DMS 273 treated with DMSO at 0.1 percent for 48 hours (cell line): ENCODE measurements at regions not wholly inside any gene's neighbourhood (a gene's known extent, or its start where the extent isn't known, plus 50 kb on each side); places are given as distances from the start of the nearest gene placed in this dataset.

Source experiments
- DNase-seq: peaks from one replicate; lab custom pipeline; 2025; lab: John Stamatoyannopoulos, UW

DNA sequence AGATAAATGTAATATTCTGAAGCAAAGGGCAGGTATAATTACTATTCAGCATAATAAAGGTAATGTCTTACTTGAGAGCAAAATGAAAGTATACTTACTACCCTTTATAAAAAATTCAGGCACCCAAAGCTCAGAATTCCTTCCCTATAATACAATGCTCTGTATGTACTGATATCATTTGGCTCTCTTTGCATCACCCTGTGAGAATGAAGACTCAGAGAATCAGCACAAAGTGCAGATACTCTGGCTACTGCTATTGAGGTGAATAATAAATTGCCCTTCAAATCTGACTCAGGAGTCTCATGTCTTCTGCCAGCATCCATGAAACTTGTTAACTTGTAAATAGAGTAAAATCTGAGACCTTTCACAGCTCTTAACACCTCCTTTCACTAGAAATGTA lies 108.5 kb upstream of the KCTD3 start:
- DNase-seq, result no peak

DNA sequence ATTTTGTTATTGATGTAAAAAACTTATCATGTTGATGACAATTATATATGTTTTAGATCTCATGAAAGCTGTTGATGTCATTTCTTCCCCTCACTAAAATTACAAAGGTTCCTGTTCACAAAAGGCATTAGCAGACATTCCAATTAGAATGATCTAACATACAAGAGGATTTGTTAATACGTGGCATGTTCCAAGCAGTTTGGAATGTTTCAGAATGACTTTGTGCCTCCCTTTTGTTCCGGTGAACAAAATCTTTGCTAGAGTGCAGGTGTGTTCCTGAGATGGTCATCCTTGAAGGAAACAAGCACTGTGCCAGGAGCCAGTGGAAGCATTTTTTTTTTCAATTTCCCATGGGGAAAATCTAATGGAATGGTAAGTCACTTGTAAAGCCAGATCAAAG lies 108.0 kb upstream of the KCTD3 start:
- no peak for DNase-seq

DNA sequence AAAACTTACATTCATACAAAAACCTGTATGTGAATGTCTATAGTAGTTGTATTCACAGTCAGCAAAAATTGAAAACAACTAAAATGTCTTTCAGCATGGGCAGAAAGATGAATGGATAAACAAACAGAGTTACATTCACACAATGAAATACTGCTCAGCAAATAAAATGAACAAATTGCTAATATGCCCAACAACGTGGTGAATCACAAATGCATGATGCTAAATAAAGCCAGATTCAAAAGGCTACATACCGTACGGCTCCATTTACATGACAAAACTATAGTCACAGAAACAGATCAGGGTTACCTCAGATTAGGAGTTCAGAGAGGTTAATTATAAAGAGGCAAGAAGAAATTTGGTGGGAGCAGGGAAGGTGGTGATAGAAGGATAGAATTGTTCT lies 100.7 kb upstream of the KCTD3 start:
- DNase-seq, result no peak

DNA sequence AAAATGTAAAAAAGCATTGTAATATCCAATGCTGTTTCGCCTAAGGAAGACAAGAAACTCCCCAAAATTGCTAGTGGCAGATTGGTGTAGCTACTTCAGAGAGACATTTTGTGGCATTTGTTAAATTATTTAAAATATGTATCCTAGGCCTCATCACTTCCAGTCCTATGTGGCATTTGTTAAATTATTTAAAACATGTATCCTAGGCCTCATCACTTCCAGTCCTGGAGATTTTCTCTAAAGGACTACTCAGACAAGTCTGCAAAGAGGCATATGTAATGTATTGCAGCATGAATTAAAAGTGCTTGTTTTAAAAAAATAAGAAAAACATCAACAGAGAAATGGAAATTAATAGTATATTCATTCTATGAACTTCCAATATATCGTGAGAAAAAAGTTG lies 95.6 kb upstream of the KCTD3 start:
- DNase-seq, result no peak

DNA sequence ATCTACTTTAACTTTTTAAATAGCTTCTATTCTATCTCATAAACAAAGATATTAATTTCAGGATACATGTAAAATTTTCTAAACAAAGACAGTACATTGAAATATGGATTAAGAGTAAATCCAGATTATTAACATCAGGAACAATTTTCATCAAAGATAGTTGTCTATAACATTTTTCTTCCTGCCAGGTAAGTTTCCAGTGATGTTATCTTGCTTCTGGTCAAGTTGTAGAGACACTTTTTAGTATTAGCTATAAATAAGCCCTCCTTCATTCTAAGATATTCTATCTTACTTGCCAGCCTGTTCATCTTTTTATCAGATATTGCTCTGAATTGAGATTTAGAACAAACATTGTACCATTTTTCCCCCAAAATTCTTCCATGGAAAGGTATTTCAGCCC lies 94.4 kb upstream of the KCTD3 start:
- DNase-seq, result no peak

DNA sequence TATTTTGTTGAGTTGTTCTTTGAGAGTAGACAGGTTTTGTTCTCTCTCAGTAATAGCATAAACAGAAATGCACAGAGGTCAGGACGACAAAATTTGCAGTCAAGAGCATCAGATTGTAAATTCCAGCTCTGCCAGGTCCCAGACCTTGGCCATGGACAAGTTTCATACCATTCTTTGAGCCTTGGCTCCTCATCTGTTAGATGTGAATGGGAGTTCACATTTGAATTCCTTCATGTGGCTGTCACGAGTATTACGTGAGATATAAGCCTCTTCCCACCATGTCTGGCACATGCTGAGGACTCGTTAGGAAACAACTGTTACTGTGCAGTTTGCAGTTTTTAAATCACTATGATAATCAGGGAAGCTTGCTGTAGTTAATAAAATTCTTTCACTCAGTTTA lies 93.2 kb upstream of the KCTD3 start:
- no peak for DNase-seq

DNA sequence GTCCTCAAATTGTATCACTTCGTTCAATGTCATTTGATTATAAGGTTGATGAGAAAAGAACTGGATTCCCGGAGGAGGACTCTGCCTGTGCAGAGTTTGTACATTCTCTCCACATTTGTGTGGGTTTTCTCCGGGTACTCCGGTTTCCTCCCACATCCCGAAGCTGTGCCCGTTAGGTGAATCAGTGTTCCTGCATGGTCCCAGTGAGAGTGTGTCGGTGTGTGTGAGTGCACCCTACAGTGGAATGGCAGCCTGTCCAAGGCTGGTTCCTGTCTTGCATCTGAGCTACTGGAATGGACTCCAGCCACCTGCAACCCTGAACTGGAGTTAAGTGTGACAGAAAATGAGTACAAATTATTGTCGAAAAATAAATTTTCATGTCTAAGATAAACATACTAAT lies 92.2 kb upstream of the KCTD3 start:
- DNase-seq, result no peak

DNA sequence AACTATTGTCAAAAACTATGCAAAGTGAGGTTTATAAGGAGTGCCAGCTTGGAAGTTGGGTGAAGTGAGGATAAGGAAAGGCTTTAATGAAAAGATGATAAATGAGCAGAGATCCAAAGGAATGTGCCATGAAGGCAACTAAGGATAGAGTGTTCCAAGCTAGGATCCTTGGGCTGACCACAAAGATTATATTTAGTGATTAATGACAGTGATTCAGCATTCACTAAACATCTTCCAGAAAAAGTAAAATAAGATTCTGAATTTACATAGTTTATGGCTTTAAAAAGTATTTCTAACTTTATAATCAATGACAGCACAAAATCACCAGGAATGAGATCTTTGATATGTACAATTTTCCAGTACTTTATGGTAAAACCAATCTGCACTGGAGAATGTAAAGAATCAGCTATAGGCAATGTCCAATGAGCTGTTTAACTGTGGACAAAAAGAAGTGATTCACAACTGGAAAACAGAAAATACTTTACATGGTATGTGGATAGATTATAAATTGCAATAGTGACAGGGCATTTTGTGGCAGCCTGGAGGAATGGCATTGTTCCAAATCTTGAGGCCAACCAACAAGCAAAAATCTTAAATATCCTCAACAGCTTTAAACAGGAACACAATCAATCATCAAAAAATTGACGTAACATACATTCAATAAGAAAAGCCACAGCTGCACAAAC lies 91.2 kb upstream of the KCTD3 start:
- DNase-seq, result no peak

DNA sequence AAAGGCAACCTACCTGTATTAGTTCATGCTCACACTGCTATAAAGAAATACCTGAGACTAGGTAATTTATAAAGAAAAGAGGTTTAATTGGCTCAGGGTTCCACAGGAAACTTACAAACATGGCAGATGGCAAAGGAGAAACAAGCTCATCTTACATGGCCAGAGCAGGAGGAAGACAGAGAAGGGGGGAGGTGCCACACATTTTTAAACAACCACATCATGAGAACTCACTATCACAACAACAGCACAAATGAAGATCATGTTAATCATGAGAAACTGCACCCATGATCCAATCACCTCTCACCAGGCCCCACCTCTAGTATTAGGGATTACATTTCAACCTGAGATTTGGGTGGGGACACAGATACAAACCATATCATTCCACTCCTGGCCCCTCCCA lies 90.6 kb upstream of the KCTD3 start:
- no peak for DNase-seq

DNA sequence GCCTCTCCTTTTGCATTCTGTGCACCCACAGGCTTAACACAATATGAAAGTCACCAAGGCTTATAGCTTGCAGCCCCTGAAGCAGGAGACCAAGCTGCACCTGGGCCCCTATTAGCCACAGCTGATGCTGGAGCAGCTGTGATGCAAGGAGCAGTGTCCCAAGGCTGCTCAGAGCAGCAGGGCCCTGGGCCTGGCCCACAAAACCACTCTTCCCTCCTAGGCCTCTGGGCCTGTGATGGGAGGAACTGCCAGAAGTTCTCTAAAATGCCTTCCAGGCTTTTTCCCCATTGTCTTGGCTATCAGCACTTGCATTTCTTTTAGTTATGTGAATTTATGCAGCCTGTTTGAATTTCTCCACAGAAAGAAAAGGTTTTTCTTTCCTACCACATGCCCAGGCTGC lies 89.5 kb upstream of the KCTD3 start:
- no peak for DNase-seq

DNA sequence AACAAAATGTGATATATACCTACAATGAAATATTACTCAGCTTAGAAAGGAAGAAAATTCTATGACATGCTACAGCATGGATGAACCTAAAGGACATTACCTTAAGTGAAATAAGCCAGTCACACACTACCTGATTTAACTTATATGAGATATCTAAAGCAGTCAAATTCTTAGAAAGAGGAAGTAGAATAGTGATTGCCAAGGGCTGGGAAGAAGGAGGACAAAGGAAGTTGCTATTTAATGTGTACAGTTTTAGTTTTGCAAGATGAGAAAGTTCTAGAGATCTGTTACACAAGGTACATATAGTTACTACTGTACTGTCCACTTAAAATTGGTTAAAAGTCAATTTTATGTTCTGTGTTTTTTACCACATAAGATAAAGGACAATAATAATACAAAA lies 87.5 kb upstream of the KCTD3 start:
- DNase-seq, result no peak

DNA sequence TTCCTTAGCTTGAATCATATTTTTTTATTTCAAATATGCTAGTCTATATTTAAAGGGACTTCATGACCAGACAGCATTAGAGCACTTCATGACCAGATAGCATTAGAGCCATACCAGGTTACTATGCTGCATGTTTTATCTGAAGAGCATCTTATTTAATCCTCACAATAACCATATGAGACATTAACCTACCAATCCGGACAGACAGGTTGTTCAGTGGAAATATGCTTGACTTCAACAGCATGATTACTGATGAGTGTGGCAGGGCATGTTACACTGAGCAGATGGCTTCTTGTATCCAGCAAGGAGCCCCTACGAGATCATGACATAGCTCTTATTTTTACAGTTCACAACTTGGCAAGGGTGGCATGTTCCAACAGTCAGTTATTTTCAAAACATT lies 85.0 kb upstream of the KCTD3 start:
- no peak for DNase-seq

DNA sequence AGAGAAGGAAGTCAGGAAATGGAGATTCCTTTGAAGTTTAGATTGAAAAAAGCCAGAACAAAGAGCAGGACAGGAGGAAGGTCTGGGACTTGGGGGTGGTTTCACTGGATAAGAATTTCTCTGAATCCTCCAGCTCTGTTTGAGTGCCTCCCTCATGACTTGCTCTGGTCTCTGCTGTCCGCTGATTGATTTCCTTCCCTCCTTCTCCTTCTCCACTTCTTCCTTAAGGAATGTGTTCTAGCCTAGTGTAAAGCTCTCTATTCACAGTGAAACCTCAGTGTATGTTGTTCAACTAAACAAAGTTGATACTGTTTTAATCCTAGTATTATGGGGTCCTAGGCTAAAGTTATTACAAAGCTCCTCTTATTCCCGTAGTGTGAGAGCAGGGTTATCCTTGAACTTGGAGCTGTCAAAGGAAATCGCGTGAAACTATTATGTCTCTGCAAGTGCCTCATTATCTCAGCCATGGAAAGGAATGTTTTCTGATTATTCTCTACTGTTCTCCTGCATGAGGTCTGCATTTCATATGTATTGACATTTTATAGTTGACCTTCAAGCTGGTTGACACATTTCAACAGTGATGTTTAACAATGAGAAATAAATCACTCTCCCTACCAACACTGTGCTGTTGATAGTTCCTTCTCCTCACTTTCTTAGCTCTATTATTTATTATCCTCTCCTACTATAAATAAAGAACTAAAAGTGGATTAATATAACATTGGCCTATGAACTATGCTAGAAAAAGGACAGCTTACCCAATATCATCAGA lies 82.7 kb upstream of the KCTD3 start:
- DNase-seq, result no peak

DNA sequence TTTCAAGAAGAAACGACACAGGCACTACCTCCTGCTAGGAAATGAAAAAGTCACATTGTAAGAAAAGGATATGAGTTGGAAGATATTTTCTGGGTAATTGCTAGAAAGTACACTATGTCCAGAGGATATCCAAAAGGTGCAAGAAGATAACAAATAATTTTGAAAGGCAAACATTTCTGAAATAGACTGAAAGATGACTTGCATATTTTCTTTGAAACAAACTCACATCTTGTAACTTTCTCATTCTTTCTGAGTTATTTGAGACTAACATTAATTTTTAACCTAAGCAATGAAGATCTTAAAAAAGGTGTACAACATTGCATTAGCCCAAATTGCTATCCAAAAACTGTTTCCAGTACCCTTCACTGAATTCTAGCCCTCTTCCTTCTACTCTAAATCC lies 79.6 kb upstream of the KCTD3 start:
- no peak for DNase-seq

DNA sequence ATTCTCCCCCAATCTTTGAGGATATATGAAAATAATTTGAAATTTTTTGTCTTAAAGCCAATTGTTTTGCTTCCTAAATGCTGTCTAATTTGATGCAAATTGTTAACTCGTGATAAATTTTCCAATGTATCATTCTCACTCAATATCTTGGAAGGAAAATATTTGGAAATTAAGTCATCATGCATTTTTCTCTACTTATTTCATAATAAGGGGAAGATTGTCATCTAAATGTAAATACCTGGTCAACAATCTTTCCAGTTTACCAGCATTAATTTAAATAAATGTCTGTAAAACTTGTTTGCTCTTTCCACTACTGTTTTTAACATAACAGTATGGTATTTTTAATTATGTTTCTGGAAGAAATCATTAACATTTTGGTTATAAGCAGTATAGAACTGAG lies 78.3 kb upstream of the KCTD3 start:
- DNase-seq, result no peak

DNA sequence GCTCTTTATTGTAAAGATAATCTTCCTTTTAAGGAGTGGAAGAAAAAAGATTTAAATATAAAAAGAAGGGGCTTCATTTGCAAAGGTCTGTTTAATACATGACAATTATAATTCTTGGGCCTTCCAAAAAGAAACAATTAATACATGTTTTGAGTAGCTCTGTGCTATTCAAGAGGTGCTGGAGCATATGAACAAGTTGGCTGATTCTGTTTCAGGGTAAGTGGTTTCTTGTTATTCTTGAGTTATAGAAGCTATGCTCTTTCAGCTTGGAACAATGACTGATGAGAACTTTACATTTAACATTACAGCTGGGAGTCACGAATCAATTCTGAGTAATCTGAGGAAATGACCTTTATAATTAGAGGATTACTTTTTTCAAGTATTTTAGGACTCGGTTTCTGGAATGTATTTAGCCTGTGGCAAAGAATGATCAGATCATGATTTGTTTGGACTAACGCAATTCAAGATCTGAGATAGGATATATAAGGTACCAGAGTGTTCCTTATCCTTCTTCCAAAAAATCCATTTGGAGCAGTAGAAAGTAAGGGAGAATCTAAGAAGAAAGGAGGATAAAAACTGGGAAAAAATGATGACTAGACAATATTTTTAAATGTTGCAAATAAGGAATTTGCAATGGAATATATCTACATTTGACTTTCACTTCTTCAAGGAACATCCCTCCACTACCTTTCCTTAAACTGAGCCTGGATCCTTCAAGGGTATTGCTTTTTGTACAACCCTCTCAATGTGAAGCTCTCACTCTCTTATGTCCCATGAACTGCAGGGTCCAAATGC lies 77.1 kb upstream of the KCTD3 start:
- no peak for DNase-seq

DNA sequence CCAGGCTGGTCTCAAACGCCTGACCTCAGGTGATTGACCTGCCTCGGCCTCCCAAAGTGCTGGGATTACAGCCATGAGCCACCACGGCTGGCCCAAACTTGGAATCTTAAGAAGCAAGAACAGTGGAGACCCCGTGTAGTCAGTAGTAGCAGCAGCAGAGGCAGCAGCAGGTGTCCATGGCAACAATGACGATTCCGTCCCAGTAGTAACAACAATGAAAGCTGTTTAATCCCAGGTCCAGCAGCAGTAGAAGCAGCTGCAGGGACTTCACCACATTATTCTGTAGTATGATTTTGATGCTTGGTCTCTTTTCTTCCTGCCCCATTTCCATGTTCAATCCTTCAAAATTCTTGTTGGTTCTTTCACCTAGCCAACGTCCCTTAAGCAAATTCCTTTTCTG lies 69.6 kb upstream of the KCTD3 start:
- DNase-seq, result no peak

DNA sequence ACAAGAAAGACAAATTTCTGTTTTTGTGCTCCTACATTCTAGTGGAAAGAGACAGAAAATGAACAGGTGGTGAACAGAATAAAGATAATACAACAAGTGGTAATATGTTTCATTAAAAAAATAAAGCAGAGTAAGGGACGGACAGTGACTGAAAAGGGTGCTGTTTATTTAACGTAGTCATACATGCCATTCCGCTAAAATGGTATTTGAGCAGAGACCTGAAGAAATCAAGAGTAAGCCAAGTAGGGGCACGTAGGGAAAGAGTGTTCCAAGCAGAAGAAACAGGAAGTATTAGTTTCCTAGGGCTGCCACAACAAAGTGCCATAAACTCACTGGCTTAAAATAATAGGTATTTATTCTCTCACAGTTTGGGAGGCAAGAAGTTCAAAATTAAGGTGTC lies 65.6 kb upstream of the KCTD3 start:
- DNase-seq, result no peak

DNA sequence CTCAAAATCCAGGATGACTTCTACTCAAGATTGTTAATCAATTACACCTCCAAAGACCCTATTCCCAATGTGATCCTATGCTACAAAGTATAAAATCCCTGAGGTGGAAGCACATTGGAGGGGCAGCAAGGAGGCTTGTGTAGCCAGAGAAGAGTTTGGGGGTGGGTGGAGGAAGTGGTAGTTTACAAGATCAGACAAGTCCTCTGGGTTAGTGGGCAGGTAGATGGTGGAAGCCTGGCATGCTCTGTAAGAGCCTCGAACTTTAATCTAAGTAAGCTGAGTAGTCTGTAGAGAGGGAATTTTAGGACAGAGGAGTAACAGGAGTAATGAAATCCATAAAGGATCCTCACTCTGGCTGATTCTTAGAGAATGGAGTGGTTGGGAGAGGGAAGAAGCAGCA lies 65.0 kb upstream of the KCTD3 start:
- DNase-seq, result no peak

DNA sequence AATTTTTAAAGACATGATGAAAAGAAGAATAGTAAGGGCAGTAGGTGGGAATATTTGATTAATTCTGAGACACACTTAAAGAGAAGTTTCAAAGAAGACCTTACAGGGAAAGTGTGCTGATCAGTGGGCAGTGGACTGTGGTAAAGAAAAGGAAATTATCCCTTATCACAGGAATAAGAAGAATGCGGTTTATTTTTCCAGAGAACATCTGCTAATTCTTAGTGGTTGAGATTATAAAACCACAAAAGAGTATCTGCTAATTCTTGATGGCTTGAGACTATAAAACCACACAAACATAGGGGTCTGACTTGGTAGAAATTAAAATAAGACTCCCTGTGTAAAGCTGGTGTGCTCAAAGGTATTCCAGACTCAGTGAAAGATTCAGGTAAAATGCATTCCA lies 60.0 kb upstream of the KCTD3 start:
- DNase-seq, result no peak

DNA sequence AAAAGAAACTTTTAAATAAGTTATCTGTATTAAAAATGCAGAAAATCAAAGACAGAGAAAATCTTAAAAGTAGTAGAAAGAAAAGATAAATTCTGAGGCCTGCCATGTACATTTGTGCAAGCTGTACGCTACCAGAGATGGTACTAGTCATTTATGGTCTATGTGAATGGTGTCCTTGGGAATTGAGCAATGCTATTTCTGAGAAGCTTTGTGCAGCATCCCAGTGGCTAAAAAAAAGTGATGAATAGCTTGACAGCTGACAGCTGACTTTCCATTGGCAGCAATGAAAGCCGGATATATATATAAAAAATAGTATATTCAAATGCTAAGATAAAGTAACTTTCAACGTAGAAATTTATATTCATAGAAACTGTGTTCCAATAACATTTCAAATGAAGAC lies 58.8 kb upstream of the KCTD3 start:
- DNase-seq, result no peak
